Osteocyte (in vitro differentiated cells): ENCODE measurements at regions not wholly inside any gene's neighbourhood (a gene's known extent, or its start where the extent isn't known, plus 50 kb on each side); places are given as distances from the start of the nearest gene placed in this dataset.

Source experiments
- DNase-seq: peaks from one replicate; pipeline ENCODE4 v3.0.0; 2021; ENCODE audit warnings: mixed read lengths; ENCODE audit not compliant: unreplicated experiment; ENCODE audit errors: extremely low spot score
- H3K27ac Mint-ChIP-seq: one replicate; pipeline ENCODE4 v1.8.0; 2021; ENCODE audit warnings: mild to moderate bottlenecking, mixed read lengths; ENCODE audit not compliant: unreplicated experiment
- H3K27me3 Mint-ChIP-seq: one replicate; pipeline ENCODE4 v1.8.0; 2021; ENCODE audit warnings: mixed read lengths; ENCODE audit not compliant: unreplicated experiment
- H3K36me3 Mint-ChIP-seq: one replicate; pipeline ENCODE4 v1.8.0; 2021; ENCODE audit warnings: mixed read lengths; ENCODE audit not compliant: unreplicated experiment
- H3K4me1 Mint-ChIP-seq: one replicate; pipeline ENCODE4 v1.8.0; 2021; ENCODE audit warnings: mixed read lengths; ENCODE audit not compliant: unreplicated experiment
- H3K4me3 Mint-ChIP-seq: one replicate; pipeline ENCODE4 v1.8.0; 2021; ENCODE audit warnings: mild to moderate bottlenecking, moderate library complexity, mixed read lengths; ENCODE audit not compliant: unreplicated experiment
- H3K9me3 Mint-ChIP-seq: one replicate; pipeline ENCODE4 v1.8.0; 2021; ENCODE audit warnings: mixed read lengths; ENCODE audit not compliant: unreplicated experiment
- TF ChIP-seq, protein P1 (sequence below): fragments of 200-600 bp; sonication (generic); IDR thresholded peaks from 2 replicates; pipeline ENCODE4 v1.5.0; 2021; ENCODE audit warnings: antibody characterized with exemption, mild to moderate bottlenecking, moderate library complexity

DNA sequence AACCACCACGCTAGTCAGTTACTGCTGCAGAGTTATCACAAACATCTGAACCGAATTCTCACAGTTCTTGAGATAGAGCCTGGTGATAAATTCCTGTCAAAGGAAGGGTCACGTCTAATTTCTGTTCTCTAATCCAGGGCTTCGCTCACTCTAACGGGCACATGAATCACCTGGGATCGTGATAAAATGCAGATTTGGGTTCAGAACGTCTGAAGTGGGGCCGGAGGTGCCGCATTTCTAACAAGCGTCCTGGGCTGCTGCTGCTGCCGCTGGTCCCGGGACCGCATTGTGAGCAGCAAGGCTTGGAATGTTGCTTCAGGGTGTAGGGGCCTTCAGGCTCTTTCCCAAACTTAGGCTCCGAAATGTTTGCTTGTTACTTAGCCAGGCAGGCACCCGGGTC, 264.1 kb downstream of the CDC5L start:
- Mint-ChIP-seq H3K27ac (no peak overlapping the region), H3K9me3 (no peaks in the 10 kb centered on the region), H3K4me1 (peaks cover 34% of the 10 kb centered on the region), H3K36me3 (no peaks in the 10 kb centered on the region), H3K27me3 (no peaks in the 10 kb centered on the region), H3K4me3 (no peak overlapping the region)
- DNase-seq: no peak
- TF ChIP-seq, protein P1, sequence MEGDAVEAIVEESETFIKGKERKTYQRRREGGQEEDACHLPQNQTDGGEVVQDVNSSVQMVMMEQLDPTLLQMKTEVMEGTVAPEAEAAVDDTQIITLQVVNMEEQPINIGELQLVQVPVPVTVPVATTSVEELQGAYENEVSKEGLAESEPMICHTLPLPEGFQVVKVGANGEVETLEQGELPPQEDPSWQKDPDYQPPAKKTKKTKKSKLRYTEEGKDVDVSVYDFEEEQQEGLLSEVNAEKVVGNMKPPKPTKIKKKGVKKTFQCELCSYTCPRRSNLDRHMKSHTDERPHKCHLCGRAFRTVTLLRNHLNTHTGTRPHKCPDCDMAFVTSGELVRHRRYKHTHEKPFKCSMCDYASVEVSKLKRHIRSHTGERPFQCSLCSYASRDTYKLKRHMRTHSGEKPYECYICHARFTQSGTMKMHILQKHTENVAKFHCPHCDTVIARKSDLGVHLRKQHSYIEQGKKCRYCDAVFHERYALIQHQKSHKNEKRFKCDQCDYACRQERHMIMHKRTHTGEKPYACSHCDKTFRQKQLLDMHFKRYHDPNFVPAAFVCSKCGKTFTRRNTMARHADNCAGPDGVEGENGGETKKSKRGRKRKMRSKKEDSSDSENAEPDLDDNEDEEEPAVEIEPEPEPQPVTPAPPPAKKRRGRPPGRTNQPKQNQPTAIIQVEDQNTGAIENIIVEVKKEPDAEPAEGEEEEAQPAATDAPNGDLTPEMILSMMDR: no peak

DNA sequence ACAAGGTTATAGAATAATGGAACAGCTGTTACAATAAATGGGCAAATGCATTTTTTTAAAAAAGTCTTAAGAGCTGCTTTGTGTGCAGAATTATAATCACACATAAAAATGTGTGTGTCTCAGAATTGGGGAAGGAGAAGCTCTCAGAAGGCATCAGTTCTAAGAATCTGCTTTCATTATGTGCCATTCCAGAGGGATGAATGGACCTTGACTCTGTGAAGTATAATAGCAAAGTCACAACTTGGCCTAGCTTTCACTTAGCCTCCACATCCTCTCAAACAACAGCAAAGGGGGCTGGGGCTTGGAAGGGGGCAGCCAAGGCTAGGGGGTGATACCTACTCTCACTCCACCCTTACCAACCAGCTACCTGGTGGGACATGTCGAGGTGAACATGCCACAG, 265.0 kb downstream of the CDC5L start:
- no peaks in the 10 kb centered on the region for H3K36me3 Mint-ChIP-seq
- no peak overlapping the region for H3K27ac Mint-ChIP-seq
- H3K4me3 Mint-ChIP-seq: no peak overlapping the region
- H3K4me1 Mint-ChIP-seq: peaks cover 41% of the 10 kb centered on the region
- TF ChIP-seq, protein P1: no peak
- no peaks in the 10 kb centered on the region for H3K27me3 Mint-ChIP-seq
- H3K9me3 Mint-ChIP-seq: no peaks in the 10 kb centered on the region
- DNase-seq: no peak

DNA sequence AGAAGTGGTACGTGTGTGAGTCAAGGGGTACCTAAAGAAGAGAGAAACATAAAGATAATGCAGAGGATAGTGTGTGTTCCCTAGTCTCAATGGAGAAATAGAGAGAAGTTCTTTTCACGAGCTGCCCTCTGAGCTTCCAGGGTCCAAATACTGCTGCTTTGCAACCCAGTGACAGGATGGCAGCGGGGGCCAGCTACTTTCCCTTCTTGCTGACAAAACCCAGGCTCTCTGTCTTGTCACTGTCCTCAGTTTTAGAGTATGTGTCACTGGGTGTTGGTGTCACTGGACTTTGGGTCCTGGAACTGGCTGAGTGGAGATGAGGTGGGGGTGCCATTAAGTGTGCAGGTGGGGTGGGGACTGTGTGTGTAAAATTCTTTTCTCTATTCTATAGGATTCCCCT, 265.6 kb downstream of the CDC5L start:
- Mint-ChIP-seq H3K27me3 (no peaks in the 10 kb centered on the region), H3K4me3 (no peak overlapping the region), H3K27ac (no peak overlapping the region), H3K9me3 (no peaks in the 10 kb centered on the region), H3K4me1 (peaks cover 45% of the 10 kb centered on the region), H3K36me3 (no peaks in the 10 kb centered on the region)
- TF ChIP-seq, protein P1: no peak
- DNase-seq: no peak

DNA sequence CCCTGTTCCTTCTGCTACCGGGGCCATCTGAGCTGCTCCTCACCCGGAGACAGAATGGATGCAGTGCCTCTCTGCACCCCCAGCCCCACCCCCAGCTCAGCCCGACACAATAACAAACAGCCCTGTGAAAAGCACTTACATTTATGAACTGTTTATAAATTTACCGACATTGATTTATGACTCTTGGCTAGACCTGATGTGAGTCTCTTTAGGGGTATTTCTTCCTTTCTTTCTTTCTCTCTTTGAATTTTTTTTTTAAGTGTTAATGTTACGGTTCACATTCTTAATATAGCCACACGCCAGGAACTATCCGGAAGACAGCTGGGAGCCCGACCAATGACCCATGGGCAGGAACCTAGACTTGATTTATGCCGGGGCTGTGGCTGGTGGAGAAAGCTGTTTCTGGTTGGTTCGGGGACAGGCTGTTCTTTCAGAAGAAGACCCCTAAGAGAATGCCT, 266.3 kb downstream of the CDC5L start:
- Mint-ChIP-seq H3K4me1 (peaks cover 45% of the 10 kb centered on the region), H3K9me3 (no peaks in the 10 kb centered on the region), H3K27ac (no peak overlapping the region), H3K27me3 (no peaks in the 10 kb centered on the region), H3K4me3 (no peak overlapping the region), H3K36me3 (no peaks in the 10 kb centered on the region)
- no peak for DNase-seq
- TF ChIP-seq, protein P1: no peak

DNA sequence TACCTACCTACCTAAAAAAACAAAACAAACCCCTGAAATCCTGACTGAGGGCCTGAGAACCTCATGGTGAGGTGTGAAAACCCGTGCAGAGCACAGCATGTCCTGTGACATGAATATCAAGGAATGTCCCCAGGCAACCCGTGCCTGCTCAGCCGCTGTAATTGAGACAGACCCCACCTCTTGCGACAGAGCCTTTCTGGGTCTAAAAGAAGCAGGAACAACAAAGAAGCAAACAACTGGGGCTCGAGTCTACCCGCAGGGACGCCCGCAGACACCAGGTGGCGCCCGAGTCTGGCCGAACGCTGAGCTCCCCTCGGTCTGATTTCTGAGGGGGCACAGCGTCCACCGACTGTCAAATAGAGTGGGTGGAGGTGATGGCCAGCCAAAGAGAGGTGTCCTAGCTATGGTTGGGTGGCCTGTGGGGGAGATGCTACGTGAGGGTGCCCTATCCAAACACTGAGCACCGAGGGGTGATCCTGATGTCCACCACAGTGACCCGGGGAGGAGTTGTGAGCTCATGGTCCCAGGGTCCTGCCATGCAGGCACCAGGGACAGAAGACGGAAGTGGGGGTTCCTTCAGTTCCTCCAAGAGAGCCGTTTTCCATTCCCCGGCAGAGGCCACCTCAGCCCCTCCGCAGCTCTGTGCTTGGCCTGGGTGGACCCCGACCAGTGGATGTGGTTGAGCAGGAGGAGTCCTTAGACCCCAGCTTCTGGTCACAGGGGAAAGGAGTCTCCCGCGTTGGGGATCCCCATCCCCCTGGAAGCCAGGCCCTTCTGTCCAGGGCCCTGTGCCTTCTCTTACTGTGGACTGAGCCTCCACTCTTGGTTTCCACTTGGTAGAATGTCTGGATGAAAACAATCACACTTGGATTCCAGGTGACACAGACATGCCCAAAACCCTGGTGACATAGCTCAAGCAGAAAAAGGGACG, 268.2 kb downstream of the CDC5L start:
- Mint-ChIP-seq H3K27me3 (no peaks in the 10 kb centered on the region), H3K4me3 (no peak overlapping the region), H3K27ac (peak overlapping the region; percentile 61), H3K4me1 (peaks cover 49% of the 10 kb centered on the region), H3K9me3 (no peaks in the 10 kb centered on the region), H3K36me3 (no peaks in the 10 kb centered on the region)
- peak; percentile 90 for DNase-seq
- TF ChIP-seq, protein P1: peak; percentile 100
